ENCODE measurements at regions not wholly inside any gene's neighbourhood (a gene's known extent, or its start where the extent isn't known, plus 50 kb on each side); places are given as distances from the start of the nearest gene placed in this dataset.

GRCh38 chr20:6851136-6851535, 83.7 kb downstream of the BMP2 start:
- H3K4me1 ChIP-seq = no peaks in the 10 kb centered on the region
- no peaks in the 10 kb centered on the region for H3K36me3 ChIP-seq
- DNase-seq (no peak), ATAC-seq (no peak)
- TF ChIP-seq, protein P1, sequence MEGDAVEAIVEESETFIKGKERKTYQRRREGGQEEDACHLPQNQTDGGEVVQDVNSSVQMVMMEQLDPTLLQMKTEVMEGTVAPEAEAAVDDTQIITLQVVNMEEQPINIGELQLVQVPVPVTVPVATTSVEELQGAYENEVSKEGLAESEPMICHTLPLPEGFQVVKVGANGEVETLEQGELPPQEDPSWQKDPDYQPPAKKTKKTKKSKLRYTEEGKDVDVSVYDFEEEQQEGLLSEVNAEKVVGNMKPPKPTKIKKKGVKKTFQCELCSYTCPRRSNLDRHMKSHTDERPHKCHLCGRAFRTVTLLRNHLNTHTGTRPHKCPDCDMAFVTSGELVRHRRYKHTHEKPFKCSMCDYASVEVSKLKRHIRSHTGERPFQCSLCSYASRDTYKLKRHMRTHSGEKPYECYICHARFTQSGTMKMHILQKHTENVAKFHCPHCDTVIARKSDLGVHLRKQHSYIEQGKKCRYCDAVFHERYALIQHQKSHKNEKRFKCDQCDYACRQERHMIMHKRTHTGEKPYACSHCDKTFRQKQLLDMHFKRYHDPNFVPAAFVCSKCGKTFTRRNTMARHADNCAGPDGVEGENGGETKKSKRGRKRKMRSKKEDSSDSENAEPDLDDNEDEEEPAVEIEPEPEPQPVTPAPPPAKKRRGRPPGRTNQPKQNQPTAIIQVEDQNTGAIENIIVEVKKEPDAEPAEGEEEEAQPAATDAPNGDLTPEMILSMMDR (IDR thresholded peaks at IDR 0.05) = no peak
- intact Hi-C loops (cut with DNase I) = no loop called here
- no peak overlapping the region for H3K4me3 ChIP-seq
- H3K27me3 ChIP-seq (ENCODE audit: low read depth) = no peaks in the 10 kb centered on the region
- no peaks in the 10 kb centered on the region for H3K9me3 ChIP-seq
- no peak overlapping the region for H3K27ac ChIP-seq

- no peak overlapping the region for H3K27ac ChIP-seq
- no peak overlapping the region for H3K4me3 ChIP-seq
- TF ChIP-seq, protein P1 (IDR thresholded peaks at IDR 0.05) = no peak
- no peaks in the 10 kb centered on the region for H3K27me3 ChIP-seq (ENCODE audit: low read depth)
- ATAC-seq (no peak), DNase-seq (no peak)
- H3K36me3 ChIP-seq = no peaks in the 10 kb centered on the region
- no peaks in the 10 kb centered on the region for H3K4me1 ChIP-seq
- intact Hi-C loops (cut with DNase I) = no loop called here
- H3K9me3 ChIP-seq = no peaks in the 10 kb centered on the region
Measured at GRCh38 chr20:6852478-6852877, 85.0 kb downstream of the BMP2 start.

- Histone ChIP-seq H3K36me3 (no peaks in the 10 kb centered on the region), H3K9me3 (no peaks in the 10 kb centered on the region), H3K4me1 (no peaks in the 10 kb centered on the region), H3K27ac (no peak overlapping the region), H3K27me3 (ENCODE audit: low read depth) (no peaks in the 10 kb centered on the region), H3K4me3 (no peak overlapping the region)
- intact Hi-C loops (cut with DNase I) = no loop called here
- TF ChIP-seq, protein P1 (IDR thresholded peaks at IDR 0.05) = no peak
- DNase-seq (no peak), ATAC-seq (no peak)
Measured at GRCh38 chr20:6855104-6855503, 87.6 kb downstream of the BMP2 start.

DNA sequence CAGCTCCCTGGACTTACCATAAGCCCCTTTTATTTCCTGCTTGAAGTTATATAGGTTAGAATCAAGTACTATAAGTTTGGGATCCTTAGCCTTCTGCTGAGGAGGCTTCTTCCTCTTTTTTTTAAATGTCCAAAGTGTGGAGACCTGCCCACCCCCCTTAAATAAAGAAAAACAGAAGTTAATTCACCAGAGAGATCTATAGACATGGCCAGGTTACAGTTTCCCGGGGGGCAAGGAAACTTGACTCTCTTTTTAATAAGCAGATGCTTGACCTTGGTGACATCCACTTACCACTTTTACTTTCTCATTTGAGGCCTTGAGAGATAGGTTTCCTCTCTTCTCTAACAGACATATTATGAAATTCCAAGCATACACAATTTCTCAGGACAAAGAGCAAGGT, 88.3 kb downstream of the BMP2 start:
- intact Hi-C loops (cut with DNase I) = no loop called here
- Histone ChIP-seq H3K27ac (no peak overlapping the region), H3K9me3 (no peaks in the 10 kb centered on the region), H3K27me3 (ENCODE audit: low read depth) (no peaks in the 10 kb centered on the region), H3K4me3 (no peak overlapping the region), H3K4me1 (no peaks in the 10 kb centered on the region), H3K36me3 (no peaks in the 10 kb centered on the region)
- DNase-seq (no peak), ATAC-seq (no peak)
- TF ChIP-seq, protein P1 (IDR thresholded peaks at IDR 0.05) = no peak

DNA sequence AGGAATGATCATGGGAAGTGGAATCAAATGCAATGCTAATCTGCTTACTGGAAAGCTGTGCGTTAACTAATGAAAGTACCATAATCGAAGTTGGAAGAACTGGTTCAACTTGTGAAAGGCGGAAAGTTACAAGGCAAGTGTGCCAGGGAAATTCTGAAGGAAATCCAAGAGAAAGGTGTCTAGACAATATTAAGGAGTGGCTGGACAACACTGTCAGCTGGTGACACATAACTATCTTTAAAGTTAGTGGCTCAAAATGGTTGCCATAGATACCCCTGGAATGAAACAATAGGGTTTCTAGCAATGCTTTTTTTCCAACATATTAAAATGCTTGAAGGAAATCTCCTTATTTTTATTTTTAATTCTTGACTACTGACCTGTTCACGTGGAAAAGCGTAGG, 90.4 kb downstream of the BMP2 start:
- Histone ChIP-seq H3K9me3 (no peaks in the 10 kb centered on the region), H3K4me1 (no peaks in the 10 kb centered on the region), H3K27ac (no peak overlapping the region), H3K4me3 (no peak overlapping the region), H3K36me3 (no peaks in the 10 kb centered on the region), H3K27me3 (ENCODE audit: low read depth) (no peaks in the 10 kb centered on the region)
- intact Hi-C loops (cut with DNase I) = no loop called here
- no peak for ATAC-seq
- TF ChIP-seq, protein P1 (IDR thresholded peaks at IDR 0.05) = no peak
- DNase-seq = no peak

DNA sequence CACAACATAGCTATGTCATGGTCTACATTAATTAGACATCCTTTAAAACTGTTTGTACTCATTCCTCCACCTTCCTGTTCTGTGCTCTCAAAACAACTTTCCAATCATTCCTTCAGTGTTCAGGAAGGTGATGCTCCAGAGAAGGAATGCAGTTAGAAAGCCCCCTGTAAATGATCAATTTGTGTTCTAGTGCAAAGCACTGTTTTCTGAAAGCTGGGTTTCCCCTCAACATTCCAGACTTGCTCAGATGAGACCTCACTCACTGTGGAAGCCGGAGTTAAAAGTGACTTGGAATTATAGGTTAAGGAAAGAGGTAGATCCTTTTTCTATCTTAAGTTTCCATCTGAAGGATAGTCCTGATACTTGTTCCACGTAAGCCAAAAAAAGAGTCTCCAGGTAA, 95.9 kb downstream of the BMP2 start:
- no peak overlapping the region for H3K27ac ChIP-seq
- ATAC-seq (no peak), DNase-seq (no peak)
- no peaks in the 10 kb centered on the region for H3K4me1 ChIP-seq
- intact Hi-C loops (cut with DNase I) = no loop called here
- no peaks in the 10 kb centered on the region for H3K36me3 ChIP-seq
- no peaks in the 10 kb centered on the region for H3K9me3 ChIP-seq
- no peak overlapping the region for H3K4me3 ChIP-seq
- TF ChIP-seq, protein P1 (IDR thresholded peaks at IDR 0.05) = no peak
- no peaks in the 10 kb centered on the region for H3K27me3 ChIP-seq (ENCODE audit: low read depth)
